ENCODE measurements at regions not wholly inside any gene's neighbourhood (a gene's known extent, or its start where the extent isn't known, plus 50 kb on each side); places are given as distances from the start of the nearest gene placed in this dataset.

GRCh38 chr20:11041396-11041795, 367.6 kb upstream of the JAG1 start:
- no peak for DNase-seq (ENCODE audit: low spot score)

- DNase-seq (ENCODE audit: low spot score): no peak
Observed at GRCh38 chr20:11043001-11043400, 369.2 kb upstream of the JAG1 start.

- DNase-seq (ENCODE audit: low spot score): no peak
Observed at GRCh38 chr20:11044561-11044960, 370.8 kb upstream of the JAG1 start.

- no peak for DNase-seq (ENCODE audit: low spot score)
Observed at GRCh38 chr20:11045412-11046175, 371.8 kb upstream of the JAG1 start.

GRCh38 chr20:11047559-11047958, 373.8 kb upstream of the JAG1 start:
- no peak for DNase-seq (ENCODE audit: low spot score)

- DNase-seq (ENCODE audit: low spot score): no peak
Observed at GRCh38 chr20:11048739-11049138, 374.9 kb upstream of the JAG1 start.

GRCh38 chr20:11050350-11050749, 376.6 kb upstream of the JAG1 start:
- DNase-seq (ENCODE audit: low spot score): no peak

GRCh38 chr20:11051136-11051535, 377.3 kb upstream of the JAG1 start:
- peak; percentile 20 for DNase-seq (ENCODE audit: low spot score)

GRCh38 chr20:11053310-11053709, 379.5 kb upstream of the JAG1 start:
- DNase-seq (ENCODE audit: low spot score): no peak

- no peak for DNase-seq (ENCODE audit: low spot score)
Observed at GRCh38 chr20:11054266-11054993, 380.6 kb upstream of the JAG1 start.

GRCh38 chr20:11056414-11056813, 382.6 kb upstream of the JAG1 start:
- DNase-seq (ENCODE audit: low spot score): no peak

GRCh38 chr20:11057624-11058023, 383.8 kb upstream of the JAG1 start:
- DNase-seq (ENCODE audit: low spot score): no peak

- no peak for DNase-seq (ENCODE audit: low spot score)
Observed at GRCh38 chr20:11059659-11060058, 385.9 kb upstream of the JAG1 start.

- DNase-seq (ENCODE audit: low spot score): no peak
Observed at GRCh38 chr20:11060423-11061185, 386.8 kb upstream of the JAG1 start.

GRCh38 chr20:11063444-11063843, 389.6 kb upstream of the JAG1 start:
- DNase-seq (ENCODE audit: low spot score): no peak

GRCh38 chr20:11064946-11065345, 391.1 kb upstream of the JAG1 start:
- DNase-seq (ENCODE audit: low spot score): no peak

GRCh38 chr20:11067359-11067758, 393.6 kb upstream of the JAG1 start:
- no peak for DNase-seq (ENCODE audit: low spot score)

GRCh38 chr20:11072982-11073381, 399.2 kb upstream of the JAG1 start:
- DNase-seq (ENCODE audit: low spot score): no peak

- no peak for DNase-seq (ENCODE audit: low spot score)
Observed at GRCh38 chr20:11076434-11077105, 402.8 kb upstream of the JAG1 start.

GRCh38 chr20:11077226-11077625, 403.4 kb upstream of the JAG1 start:
- DNase-seq (ENCODE audit: low spot score): no peak

- DNase-seq (ENCODE audit: low spot score): no peak
Observed at GRCh38 chr20:11080010-11080409, 406.2 kb upstream of the JAG1 start.
